Hematopoietic multipotent progenitor cell treated with erythropoietin and hydrocortisone succinate and interleukin-3 and kit ligand, for 8 days (in vitro differentiated cells): ENCODE measurements at regions not wholly inside any gene's neighbourhood (a gene's known extent, or its start where the extent isn't known, plus 50 kb on each side); places are given as distances from the start of the nearest gene placed in this dataset.

Experiments used
- DNase-seq: peaks from one replicate; pipeline ENCODE4 v3.0.0-alpha.2; 2015

DNA sequence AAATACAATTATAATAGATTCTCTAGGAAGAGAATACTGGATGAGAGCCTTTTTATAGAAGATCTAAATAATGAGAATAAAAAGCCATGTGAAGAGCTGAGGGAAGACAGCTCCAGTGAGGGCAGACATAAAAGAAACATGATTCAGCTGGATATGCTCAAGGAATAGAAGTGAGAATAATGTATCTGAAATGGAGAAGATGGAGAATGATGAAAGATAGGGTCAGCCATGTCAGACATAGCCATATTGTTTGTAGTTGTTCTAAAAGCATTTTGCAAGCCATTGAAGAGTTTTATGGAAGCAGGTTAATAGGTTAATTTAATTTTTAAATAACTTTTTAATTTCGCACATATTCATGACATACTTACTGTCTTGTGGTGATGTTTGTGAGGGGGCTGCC is 713.5 kb upstream of the ARPP21 start:
- DNase-seq = no peak

DNA sequence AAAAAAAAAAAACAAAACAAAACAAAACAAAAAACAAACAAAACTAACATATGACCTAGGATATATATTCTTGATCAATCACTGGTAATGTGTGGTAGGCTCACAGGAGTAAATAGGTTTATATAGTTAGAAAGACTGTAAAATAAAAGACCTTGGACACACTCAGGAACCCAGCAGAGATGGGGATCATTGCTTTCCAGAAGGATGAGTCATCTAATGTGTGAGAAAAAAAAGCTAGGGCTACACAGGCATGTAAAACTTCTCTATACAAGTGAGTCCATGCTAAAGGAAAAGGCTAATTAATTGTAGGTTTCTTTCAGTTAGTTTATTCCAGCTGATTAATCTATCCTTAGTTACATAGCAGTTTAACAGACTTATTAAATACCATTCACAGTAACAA is 710.3 kb upstream of the ARPP21 start:
- DNase-seq = no peak

DNA sequence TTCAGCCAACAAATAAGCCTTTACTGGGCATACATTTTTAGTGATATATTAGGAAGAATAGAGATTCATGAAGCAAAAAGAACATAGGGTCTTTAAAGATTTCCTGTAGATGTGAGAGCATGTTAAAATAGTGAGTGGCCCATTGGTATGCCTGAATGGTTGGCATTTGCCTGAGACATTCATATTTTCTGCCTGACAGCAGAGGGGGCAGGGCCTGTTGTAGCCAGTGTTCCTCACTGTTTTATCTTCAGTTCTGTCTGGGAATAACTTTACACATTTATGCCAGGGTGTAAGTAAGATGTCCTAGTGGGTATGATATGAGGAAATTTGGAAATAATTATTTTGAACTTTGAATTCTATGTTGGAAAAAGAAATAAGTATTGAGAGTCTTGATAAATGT is 704.7 kb upstream of the ARPP21 start:
- DNase-seq = no peak

DNA sequence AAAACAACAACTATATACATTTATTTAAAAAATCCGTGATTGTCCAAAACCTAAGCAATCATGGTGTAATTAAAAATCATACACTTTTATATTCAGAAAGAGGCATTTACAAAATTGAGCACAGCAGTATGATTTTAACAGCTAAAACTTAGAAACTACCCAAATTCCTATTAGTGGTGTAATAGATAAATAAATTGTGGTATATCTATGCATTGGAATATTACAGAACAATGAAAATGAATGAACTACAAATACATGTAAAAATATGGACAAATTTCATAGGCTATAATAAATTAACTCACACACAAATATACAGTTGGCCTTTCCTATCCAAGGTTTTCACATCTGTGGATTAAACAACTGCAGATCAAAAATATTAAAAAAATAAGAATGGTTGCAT is 700.5 kb upstream of the ARPP21 start:
- DNase-seq = no peak

DNA sequence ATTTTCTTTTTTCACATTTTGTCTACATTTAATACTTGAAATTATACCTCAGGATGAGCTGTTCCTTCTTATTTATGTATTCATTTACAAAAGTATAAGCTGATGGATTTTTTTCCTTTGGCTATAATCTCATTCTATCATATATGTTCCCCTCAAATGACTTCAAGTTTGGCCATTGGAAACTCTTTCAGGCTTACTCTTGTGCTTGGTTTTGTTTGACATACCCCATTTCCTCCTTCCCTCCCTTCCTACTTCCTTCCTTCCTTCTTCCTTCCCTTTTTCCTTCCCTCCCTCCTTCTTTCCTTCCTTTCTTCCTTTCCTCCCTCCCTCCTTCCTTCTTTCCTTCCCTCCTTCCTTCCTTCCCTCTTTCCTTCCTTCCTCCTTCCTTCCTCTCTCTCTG is 697.1 kb upstream of the ARPP21 start:
- DNase-seq = no peak

DNA sequence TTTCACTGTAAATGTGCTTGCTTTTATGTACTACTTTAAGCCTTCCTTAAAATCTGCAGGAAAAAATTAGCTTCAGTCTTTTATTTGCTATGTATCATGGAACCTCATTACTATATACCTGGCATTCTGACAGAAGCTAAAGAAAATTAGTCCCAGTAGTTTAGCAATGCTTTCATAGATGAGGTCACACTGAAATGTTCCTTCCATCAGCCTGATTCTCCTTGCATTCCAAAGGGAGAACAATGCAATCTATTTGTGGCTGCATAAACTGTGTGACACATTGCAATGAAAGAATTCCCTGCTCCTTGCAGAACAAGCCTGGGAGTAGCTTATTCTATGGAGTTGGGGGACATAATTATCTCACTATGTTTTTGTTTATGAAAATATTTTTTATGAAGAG is 691.5 kb upstream of the ARPP21 start:
- no peak for DNase-seq

DNA sequence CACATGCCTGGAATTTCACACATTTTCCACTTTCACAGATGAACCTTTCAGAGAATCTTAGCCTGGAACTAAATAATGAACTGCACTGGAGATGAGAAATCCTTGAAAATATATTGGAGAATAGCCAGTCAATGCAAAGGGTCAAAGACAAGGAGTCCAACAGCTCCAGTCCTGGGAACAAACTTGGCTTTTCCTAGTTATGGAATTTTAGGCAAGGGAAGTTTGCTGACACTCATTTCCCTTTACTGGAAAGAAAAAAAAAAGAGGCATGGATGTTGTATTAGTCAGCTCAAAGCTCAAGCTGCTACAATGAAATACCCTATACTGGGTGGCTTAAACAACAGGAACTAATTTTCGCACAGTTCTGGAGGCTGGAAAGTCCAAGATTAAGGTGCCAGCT is 690.8 kb upstream of the ARPP21 start:
- DNase-seq = no peak

DNA sequence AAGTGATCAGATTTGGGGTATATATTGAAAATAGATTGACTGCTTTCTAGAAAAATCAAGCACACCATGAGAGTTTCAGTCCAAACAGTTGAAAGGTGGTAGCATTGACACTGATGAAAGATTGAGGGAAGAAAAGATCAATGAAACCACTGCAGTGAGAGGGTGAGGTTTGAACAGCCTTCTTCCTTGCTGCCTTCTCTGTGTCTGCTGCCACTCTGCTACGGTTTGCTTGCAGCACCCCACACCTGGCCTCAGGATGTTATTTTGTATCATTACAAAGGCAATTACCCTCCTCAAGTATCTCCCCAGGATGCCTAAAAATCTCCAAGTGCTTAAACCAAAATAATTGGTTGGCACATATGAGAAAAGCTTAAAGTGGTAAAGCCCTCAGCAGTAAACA is 683.6 kb upstream of the ARPP21 start:
- DNase-seq = no peak

DNA sequence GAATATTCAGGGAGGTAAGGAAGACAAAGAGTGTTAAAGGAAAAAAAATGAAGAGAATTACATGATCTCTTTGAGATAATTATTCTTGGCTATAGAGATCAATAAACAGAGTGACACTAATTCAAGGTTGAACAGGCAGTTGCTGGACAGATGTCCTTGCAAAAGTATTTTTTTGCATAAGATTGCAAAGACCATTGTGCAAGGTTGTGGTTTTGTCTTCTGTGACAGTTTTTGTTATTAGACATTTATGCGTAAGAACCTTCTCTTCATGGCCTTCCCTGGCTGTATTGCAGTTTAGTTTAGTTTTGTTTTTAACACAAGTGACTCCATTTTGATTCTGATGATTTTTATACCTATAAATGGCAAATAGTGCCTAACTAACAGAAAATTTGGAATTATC is 682.8 kb upstream of the ARPP21 start:
- DNase-seq = no peak

DNA sequence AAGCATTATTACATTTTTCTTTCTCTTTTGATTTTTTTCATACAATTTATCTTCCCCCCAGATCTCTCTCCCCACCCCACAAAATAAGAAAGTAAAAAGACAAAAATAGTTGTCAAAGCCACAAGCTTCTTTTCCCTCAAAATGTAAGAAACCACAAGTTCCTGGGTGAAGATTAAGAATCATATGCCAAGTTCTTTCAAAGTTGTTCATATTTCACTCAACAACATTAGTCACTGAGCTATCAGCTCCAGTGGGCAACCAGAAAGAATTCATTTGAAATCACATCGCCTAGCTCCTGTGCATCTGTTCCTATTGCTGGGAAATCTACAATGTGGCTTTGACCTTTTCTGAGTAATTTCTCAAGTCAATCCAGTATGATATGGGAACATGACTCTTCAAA is 681.6 kb upstream of the ARPP21 start:
- DNase-seq = no peak

DNA sequence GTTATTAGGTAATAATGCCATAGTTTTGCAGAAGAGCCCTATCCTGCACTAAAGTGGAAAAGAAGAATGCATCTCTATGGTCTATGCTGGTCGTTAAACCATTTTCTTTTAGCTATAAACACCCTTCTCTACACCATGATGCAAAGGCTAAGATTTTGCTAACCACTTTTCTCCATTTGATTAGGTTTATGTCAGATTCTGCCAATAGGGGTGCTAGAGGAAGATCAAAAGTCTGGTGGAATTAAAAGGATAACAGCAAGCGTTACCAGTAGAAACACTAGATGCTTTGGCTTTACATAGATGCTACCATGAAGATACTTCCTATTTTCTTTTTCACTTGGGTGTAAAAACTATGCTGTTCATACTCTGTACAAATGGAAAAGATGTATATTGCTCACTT is 669.8 kb upstream of the ARPP21 start:
- no peak for DNase-seq

DNA sequence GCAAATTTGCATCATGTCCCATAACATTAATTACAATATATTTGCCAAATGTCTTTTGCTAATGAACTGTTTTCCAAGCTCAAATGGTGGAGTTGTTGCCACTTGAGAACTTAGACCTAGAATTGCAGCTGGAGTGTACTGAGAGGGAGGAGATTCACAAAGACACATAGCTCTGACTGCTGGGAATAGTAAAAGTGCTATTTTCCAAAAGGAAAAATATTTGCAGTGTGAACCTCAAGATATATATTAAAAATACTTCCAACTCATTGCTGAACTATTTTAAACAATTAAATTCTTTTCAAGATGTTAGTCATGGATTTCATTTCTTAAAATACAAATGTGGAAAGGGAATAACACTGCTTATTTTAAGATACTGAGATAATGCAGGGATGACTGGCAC is 666.8 kb upstream of the ARPP21 start:
- no peak for DNase-seq

DNA sequence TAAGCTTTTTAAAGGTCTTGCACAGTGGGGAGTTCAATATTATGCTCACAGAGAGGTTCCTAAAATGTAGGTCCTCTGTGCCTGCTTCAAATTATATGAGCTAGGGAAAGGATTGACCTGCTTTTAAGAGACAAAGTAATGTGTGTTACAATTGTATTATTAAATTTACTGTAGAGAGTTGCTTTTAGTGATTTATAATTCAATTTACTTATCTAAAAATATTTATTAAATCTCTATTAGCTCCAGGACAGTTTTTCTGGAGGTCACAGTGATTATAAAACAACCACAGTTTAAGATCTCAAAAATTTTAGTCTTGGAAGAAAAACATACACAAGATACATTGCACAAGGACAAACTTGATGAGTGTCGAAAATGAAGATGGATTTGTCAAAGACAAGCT is 665.7 kb upstream of the ARPP21 start:
- no peak for DNase-seq

DNA sequence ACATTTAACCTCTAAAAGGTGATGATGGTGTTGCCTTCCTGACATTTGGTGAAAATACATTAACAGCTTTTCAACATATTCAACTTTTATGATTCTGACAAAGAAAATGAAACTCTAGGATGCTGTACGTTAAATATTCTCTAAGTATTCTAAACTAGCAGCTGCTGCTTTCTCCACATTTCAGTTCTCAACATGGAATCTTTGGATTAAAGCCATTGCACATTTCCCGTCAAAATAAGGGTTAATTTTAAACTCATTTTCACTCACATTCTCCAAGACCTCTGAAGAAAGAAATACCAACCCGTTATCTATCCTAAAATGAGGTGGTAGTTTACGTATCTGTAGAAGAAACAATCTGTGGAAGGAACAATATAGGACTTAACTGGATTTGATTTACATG is 655.7 kb upstream of the ARPP21 start:
- no peak for DNase-seq

DNA sequence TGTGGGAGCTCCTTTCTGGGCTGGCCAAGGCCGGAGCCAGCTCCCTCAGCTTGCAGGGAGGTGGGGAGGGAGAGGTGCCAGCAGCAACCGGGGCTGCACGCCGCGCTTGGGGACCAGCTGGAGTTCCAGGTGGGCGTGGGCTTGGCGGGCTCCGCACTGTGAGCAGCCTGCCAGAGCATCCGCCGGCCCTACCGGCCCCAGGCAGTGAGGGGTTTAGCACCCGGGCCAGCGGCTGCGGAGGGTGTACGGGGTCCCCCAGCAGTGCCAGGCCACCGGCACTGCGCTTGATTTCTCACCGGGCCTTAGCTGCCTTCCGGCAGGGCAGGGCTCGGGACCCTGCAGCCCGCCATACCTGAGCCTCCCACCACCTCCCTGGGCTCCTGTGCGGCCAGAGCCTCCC is 651.0 kb upstream of the ARPP21 start:
- no peak for DNase-seq

DNA sequence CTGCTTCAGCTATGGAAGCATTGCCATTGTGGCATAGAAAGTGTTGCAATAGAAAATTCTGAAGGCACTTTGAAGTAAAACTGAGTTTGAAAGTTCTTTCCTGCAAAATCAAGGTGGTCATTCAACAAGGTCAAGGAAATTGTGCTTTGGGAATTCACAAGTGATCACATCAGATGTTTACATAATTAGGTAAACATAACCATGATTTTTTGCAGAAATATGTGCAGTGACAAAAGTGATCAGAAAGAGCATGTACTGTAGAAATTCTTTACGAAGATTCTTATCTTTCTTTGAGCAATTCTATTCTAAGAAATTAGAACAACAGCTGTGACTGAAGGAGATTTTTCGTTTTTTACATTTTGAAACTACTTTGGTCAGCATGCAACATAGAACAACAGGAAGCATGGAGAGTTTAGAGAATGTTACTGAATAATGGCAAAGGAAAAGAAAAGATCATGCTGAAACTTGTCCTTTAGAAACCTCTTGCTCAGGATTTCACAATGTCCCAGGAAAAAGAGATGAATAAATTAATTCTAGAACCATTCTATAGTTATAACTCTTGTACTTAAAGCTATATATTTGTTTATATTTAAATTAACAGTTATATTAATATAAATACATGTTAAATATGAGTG is 643.4 kb upstream of the ARPP21 start:
- DNase-seq = no peak

DNA sequence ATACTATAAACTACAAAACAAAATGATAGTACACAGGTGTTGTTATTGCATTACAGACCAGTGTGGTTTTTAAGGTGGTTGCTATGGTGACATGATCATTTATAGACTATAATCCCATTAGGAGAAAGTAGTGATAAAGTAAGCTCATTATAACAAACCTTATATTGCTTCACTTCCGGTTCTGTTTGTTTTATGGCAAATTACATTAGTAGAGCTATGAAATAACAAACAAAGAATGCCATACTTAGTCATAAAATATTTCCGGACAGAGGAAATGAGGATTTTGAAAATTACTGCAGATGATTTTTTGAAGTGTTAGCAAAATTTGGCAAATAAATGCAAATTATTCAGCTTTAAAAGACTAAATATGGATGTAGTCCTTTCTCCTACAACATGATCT is 640.4 kb upstream of the ARPP21 start:
- no peak for DNase-seq

DNA sequence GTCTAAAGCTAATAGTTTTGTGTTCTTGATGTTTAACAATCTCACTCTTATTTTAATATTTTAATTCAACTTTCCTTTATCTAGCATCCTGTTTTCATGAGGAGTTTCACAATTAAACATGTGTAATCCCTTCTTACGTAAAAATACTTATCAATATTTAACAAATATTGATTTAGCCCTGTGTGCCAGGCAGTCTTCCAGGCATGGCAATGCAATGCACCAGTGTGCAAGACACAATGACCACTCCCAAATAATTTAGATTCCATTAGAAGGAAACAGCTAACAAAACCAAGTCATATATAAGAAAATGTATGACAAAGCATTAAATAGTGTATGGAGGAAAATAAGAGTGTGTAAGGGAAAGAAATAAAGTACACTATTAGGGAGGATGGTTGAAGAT is 627.1 kb upstream of the ARPP21 start:
- DNase-seq = no peak

DNA sequence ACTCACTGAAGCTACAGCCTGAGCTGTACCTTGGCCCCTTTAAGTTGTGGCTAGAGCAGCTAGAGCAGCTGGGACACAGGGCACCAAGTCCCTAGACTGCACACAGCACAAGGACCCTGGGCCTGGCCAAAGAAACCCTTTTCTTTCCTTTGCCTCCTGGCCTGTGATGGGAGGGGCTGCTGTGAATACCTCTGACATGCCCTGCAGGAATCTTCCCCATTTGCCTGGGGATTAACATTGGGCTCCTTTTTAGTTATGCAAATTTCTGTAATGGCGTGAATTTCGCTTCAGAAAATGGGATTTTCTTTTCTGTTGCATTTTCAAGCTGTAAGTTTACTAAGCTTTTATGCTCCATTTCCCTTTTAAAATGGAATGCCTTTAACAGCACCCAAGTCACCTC is 611.2 kb upstream of the ARPP21 start:
- DNase-seq = no peak

DNA sequence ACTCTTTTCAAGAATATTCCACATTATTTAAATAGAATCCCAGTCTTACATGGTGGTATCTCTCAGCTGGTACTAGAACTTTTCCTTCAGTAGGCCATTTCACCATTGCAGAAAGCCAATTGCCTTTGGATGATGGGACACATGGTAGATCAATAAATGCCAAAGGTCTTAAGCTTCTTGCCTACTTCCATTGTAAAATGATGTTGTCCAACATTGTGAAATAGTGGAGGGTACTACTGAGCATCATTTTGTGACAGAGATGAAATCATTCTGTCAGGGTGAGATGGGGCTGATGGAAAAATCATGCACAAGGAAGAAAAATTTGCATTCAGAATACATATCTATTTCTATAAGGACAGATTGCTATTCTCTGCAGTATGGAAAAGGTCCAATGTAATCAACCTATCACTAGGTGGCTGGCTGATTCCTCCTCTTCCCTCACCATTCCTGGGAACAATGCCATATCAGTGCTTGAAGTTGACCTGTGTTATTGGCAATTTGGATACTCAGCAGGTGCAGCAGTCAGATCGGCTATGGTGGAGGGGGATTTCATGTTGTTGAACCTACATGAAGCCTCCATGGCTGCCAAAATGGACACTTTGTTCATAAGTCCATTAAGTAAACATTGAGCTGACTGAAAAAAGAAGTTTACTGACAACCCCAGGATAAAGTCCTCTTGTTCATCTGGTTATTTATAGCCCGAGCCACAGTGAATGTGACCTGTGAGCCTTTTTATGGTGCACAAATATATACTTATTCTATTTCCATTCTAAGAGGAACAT is 596.9 kb upstream of the ARPP21 start:
- no peak for DNase-seq

DNA sequence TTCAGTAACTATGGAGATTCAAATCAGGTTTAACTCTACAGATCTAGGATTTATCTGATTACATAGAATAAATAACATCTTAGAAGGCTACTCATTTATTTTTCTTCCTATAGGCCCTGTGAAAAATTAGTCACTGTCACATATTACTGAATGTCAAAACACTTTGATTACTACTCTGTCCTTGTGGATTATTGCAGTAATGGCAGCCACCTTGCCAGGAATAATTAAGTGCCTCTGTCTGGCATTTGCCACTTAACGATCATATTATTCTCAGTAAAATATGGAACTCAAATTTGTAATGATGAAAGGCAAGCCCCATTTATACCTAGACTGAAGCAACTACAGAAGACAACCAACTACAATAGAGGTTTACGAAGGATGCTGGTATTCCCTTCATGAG is 596.3 kb upstream of the ARPP21 start:
- no peak for DNase-seq

DNA sequence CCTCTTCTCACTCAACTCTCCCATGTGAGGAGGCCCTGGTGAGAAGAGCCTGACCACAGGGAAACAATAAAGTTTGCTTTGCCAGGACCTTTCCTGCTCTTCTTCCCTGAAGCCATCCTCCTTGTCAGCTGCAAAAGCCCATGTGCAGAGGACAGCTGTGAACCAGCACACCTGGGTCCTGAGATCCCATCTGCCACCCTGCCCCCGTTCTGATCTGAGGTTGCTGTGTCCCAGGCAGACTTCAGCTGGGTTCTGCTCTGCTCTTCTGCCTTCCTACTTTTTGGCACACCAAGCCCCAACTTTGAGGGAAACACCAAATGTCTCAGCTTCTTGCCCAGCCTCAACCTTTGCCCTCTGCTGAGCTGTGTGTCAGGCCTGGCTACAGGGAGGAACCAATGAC is 595.1 kb upstream of the ARPP21 start:
- DNase-seq = no peak

DNA sequence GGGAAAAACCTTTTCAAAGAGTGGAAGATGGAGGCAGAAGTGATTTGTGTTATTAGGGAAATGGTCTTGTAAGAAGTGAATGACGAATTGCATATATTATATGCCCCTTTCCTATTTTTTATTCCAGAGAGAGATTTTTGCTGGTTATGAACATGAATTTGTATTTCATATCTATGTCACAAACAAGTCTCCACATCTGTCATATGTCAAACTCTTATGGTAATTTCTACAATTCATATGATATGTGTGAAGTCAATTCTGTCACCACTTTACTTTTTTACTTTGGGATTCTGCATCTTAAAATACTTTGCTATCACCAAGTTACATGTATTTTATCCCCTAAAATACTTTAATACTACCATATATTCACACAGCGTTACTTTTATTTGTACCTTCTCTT is 594.2 kb upstream of the ARPP21 start:
- no peak for DNase-seq

DNA sequence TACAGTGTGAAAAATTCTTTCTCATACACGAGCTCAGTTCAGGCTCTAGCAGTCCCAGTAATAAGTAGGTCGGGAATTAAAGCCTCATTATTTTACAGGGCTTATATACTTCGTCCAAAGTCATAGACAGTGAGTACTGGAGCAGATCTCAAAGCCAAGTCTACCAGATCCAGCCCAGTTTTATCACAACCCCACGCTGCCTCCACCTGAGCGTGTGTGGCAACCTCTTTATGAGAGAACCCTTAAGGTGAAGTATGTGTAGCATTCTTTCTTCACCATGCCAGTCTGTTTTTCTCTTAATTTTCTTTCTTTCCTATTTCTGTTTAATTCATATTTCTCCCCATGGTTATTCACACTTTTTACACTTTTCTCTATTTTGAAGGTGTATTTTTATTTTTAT is 574.6 kb upstream of the ARPP21 start:
- DNase-seq = no peak

DNA sequence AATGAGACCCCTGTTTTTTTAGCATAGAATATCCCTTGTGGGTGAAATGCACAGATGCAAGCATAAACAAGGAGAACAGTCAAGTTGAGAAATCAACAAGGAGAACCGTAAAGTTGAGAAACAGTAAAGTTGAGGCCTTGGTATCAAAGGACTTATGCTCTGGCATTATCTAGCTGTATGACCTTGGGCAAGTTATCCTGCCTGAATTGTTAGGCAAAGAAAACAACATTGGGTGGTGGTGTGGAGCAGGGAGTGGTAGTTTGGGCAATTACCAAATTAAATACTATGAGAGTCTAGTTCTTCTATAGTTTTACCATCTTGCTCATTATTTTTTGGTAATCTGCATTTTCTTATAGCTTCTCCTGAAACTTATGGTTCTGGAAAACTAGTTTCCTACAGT is 573.4 kb upstream of the ARPP21 start:
- no peak for DNase-seq
